SK-N-SH (cell line): ENCODE measurements at regions not wholly inside any gene's neighbourhood (a gene's known extent, or its start where the extent isn't known, plus 50 kb on each side); places are given as distances from the start of the nearest gene placed in this dataset.

Experiments
- CTCF ChIA-PET: fragments of 300-600, 350-600 bp; formaldehyde crosslinking; extraction: SDS; loops from one replicate; lab custom pipeline; 2021; lab: Yijun Ruan, JAX
- POLR2A ChIA-PET: fragments of 350-600 bp; sonication (Branson Sonifier 250); formaldehyde crosslinking; extraction: SDS; loops from one replicate; lab custom pipeline; 2020; ENCODE audit warnings: antibody characterized with exemption, inconsistent platforms; lab: Yijun Ruan, JAX
- DNase-seq: peaks from one replicate; pipeline ENCODE4 v3.0.0; 2012
- H2AFZ ChIP-seq: fragments of 200-600 bp; sonication (generic); 2 replicates; pipeline ENCODE4 v1.8.1; 2016; ENCODE audit warnings: antibody characterized with exemption, mild to moderate bottlenecking, low read depth
- H3F3A ChIP-seq: fragments of 200-600 bp; sonication (generic); replicated peaks from 2 replicates; pipeline ENCODE3; 2016; ENCODE audit warnings: antibody characterized with exemption, mild to moderate bottlenecking; ENCODE audit not compliant: insufficient read depth
- H3K27ac ChIP-seq, 2 experiments: fragments of 200-500 bp in 1 of 2; fragments of 200-600 bp in 1 of 2; sonication (Bioruptor generic) in 1 of 2; sonication (generic), shearing (Covaris generic) in 1 of 2; 2 replicates each; pipeline versions ENCODE4 v1.5.1 to v1.6.1; 2014 to 2016; ENCODE audit warnings: low read depth in 2 of 2, inconsistent platforms in 1 of 2, low read length in 1 of 2, mild to moderate bottlenecking in 1 of 2, mixed read lengths in 1 of 2
- H3K27me3 ChIP-seq: fragments of 200-600 bp; sonication (generic), shearing (Covaris generic); 2 replicates; pipeline ENCODE4 v1.6.1; 2016; ENCODE audit warnings: mixed run types; ENCODE audit not compliant: insufficient read depth
- H3K36me3 ChIP-seq, 2 experiments: fragments of 200-500 bp in 1 of 2; fragments of 200-600 bp in 1 of 2; sonication (Bioruptor generic) in 1 of 2; sonication (generic) in 1 of 2; replicated peaks in 1 of 2; 2 replicates each; pipeline versions ENCODE3 to v1.5.1; 2014 to 2016; ENCODE audit warnings: low read length in 1 of 2, mild to moderate bottlenecking in 1 of 2; ENCODE audit not compliant: insufficient read depth in 2 of 2, control insufficient read depth in 1 of 2
- H3K4me1 ChIP-seq, 2 experiments: fragments of 200-500 bp in 1 of 2; fragments of 200-600 bp in 1 of 2; sonication (Bioruptor generic) in 1 of 2; sonication (generic), shearing (Covaris generic) in 1 of 2; 2 replicates each; pipeline versions ENCODE4 v1.5.1 to v1.6.1; 2014 to 2016; ENCODE audit warnings: low read depth in 1 of 2, low read length in 1 of 2, mixed run types in 1 of 2; ENCODE audit not compliant: insufficient read depth in 2 of 2, control insufficient read depth in 1 of 2
- H3K4me2 ChIP-seq: fragments of 200-600 bp; sonication (generic), shearing (Covaris generic); 2 replicates; pipeline ENCODE4 v1.6.1; 2017; ENCODE audit warnings: mixed run types
- H3K4me3 ChIP-seq, 2 experiments: fragments of 200-500 bp in 1 of 2; fragments of 200-600 bp in 1 of 2; sonication (Bioruptor generic) in 1 of 2; sonication (generic), shearing (Covaris generic) in 1 of 2; 2 replicates each; pipeline versions ENCODE4 v1.5.1 to v1.8.1; 2014 to 2016; ENCODE audit warnings: low read depth in 2 of 2, inconsistent platforms in 1 of 2, low read length in 1 of 2, mild to moderate bottlenecking in 1 of 2, mixed read lengths in 1 of 2, moderate library complexity in 1 of 2
- H3K79me2 ChIP-seq: fragments of 200-600 bp; sonication (generic); 2 replicates; pipeline ENCODE4 v1.8.1; 2017; ENCODE audit warnings: mild to moderate bottlenecking; ENCODE audit not compliant: insufficient read depth
- H3K9ac ChIP-seq: fragments of 200-600 bp; sonication (generic); 2 replicates; pipeline ENCODE4 v1.6.1; 2017; ENCODE audit warnings: mixed run types
- H3K9me2 ChIP-seq: fragments of 200-600 bp; sonication (generic); 2 replicates; pipeline ENCODE4 v1.6.1; 2017; ENCODE audit warnings: mixed run types
- H3K9me3 ChIP-seq: fragments of 200-600 bp; sonication (generic); 2 replicates; pipeline ENCODE4 v1.6.1; 2017; ENCODE audit warnings: mixed run types, mild to moderate bottlenecking, moderate library complexity
- H4K20me1 ChIP-seq: fragments of 200-600 bp; sonication (generic); 2 replicates; pipeline ENCODE4 v1.6.1; 2017; ENCODE audit warnings: mild to moderate bottlenecking, mixed run types; ENCODE audit not compliant: insufficient read depth
- ELF1 ChIP-seq: IDR thresholded peaks from 2 replicates; pipeline ENCODE4 v1.4.0; 2012
- FOXJ3 ChIP-seq: sonication (generic); formaldehyde crosslinking; IDR thresholded peaks from 2 replicates; pipeline ENCODE4 v1.5.1; 2020; ENCODE audit warnings: mild to moderate bottlenecking, missing genetic modification reagents
- NRF1 ChIP-seq: IDR thresholded peaks from 2 replicates; pipeline ENCODE4 v1.6.1; 2012; ENCODE audit warnings: low read depth, mild to moderate bottlenecking, low read length
- POLR2AphosphoS5 ChIP-seq: IDR thresholded peaks from 2 replicates; pipeline ENCODE4 v1.6.1; 2012; ENCODE audit warnings: low read depth, low read length
- WGBS: methylation state at CpG from one replicate; pipeline ENCODE4 v1.1.6; 2017; ENCODE audit warnings: low lambda C conversion rate; 5-methylcytosine and 5-hydroxymethylcytosine counted together
- TF ChIP-seq, protein P1 (sequence below): fragments of 150-350 bp; IDR thresholded peaks from 2 replicates; pipeline ENCODE4 v1.6.1; 2017; ENCODE audit warnings: antibody characterized with exemption, low read length, low read depth, borderline replicate concordance
- TF ChIP-seq, protein P2 (sequence below): IDR thresholded peaks from 2 replicates; pipeline ENCODE4 v1.6.1; 2012; ENCODE audit warnings: mild to moderate bottlenecking, low read depth, low read length, moderate library complexity
- TF ChIP-seq, protein P3 (sequence below): IDR thresholded peaks from 2 replicates; pipeline ENCODE4; 2012

DNA sequence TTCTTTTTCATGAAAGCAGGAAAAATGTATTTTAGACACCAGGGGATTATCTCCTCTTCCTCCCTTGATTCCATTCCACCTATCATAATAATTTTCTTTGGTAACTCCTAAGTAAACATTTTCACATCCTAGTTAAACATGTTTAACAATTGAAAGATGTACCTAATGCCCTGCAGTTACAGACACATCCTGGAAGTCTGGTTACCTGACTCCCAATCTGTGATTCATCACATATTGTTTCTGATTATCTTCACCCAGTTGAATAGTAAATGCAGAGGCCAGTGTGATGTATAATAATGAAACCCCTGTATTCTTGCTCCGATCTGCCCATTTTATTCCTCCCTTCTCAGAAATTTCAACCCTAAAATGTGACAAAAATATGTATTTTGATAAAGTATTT is 1237.6 kb upstream of the LRRTM1 start:
- POLR2A ChIA-PET: no interaction called here

DNA sequence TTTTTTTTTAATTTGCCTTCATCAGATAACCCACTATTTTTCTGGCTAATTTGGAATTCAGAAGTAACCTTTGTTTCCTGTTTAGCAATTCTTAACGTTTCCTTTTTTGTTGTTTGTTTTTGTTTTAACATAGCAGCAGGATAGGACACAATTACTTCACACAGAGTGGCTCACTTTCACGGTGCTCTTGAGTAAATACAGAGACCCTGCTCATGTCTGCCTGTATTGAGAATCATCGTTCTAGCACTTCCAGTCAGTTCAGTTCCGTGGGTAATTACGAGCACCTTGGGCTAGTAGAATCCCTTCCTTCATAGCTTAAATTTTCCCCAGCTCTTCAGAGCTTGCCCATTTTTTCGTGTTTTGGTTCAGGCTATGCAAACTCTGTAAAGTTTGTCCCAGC is 1225.4 kb upstream of the LRRTM1 start:
- no peaks in the 10 kb centered on the region for H3K9me3 ChIP-seq
- DNase-seq: no peak
- H3K79me2 ChIP-seq: no peaks in the 10 kb centered on the region
- H3K36me3 ChIP-seq: no peaks in the 10 kb centered on the region
- no peak overlapping the region for H3K4me3 ChIP-seq
- no peaks in the 10 kb centered on the region for H3K27me3 ChIP-seq
- no peak overlapping the region for H3K27ac ChIP-seq
- H2AFZ ChIP-seq: no peak overlapping the region
- H3K9me2 ChIP-seq: no peaks in the 10 kb centered on the region
- WGBS: under 1% methylated on average over 6 of the region's 6 CpGs
- POLR2A ChIA-PET: no interaction called here
- no peaks in the 10 kb centered on the region for H4K20me1 ChIP-seq
- CTCF ChIA-PET: no interaction called here
- TF ChIP-seq, protein P1, sequence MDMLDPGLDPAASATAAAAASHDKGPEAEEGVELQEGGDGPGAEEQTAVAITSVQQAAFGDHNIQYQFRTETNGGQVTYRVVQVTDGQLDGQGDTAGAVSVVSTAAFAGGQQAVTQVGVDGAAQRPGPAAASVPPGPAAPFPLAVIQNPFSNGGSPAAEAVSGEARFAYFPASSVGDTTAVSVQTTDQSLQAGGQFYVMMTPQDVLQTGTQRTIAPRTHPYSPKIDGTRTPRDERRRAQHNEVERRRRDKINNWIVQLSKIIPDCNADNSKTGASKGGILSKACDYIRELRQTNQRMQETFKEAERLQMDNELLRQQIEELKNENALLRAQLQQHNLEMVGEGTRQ: no peak
- TF ChIP-seq NRF1 (no peak), ELF1 (no peak), FOXJ3 (CRISPR knock-in tag) (no peak)
- TF ChIP-seq, protein P2, sequence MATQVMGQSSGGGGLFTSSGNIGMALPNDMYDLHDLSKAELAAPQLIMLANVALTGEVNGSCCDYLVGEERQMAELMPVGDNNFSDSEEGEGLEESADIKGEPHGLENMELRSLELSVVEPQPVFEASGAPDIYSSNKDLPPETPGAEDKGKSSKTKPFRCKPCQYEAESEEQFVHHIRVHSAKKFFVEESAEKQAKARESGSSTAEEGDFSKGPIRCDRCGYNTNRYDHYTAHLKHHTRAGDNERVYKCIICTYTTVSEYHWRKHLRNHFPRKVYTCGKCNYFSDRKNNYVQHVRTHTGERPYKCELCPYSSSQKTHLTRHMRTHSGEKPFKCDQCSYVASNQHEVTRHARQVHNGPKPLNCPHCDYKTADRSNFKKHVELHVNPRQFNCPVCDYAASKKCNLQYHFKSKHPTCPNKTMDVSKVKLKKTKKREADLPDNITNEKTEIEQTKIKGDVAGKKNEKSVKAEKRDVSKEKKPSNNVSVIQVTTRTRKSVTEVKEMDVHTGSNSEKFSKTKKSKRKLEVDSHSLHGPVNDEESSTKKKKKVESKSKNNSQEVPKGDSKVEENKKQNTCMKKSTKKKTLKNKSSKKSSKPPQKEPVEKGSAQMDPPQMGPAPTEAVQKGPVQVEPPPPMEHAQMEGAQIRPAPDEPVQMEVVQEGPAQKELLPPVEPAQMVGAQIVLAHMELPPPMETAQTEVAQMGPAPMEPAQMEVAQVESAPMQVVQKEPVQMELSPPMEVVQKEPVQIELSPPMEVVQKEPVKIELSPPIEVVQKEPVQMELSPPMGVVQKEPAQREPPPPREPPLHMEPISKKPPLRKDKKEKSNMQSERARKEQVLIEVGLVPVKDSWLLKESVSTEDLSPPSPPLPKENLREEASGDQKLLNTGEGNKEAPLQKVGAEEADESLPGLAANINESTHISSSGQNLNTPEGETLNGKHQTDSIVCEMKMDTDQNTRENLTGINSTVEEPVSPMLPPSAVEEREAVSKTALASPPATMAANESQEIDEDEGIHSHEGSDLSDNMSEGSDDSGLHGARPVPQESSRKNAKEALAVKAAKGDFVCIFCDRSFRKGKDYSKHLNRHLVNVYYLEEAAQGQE: no peak
- no peaks in the 10 kb centered on the region for H3F3A ChIP-seq
- H3K4me2 ChIP-seq: no peak overlapping the region
- H3K4me1 ChIP-seq: no peaks in the 10 kb centered on the region
- no peak overlapping the region for H3K9ac ChIP-seq

More for the DNA sequence above, 1237.6 kb upstream of the LRRTM1 start:
- Histone ChIP-seq H3K9me2 (no peaks in the 10 kb centered on the region), H3K36me3 (no peaks in the 10 kb centered on the region), H2AFZ (no peak overlapping the region), H3K4me3 (no peak overlapping the region), H3K4me1 (no peaks in the 10 kb centered on the region), H3K9me3 (no peaks in the 10 kb centered on the region), H3K79me2 (no peaks in the 10 kb centered on the region), H4K20me1 (no peaks in the 10 kb centered on the region), H3K4me2 (no peak overlapping the region), H3K27me3 (no peaks in the 10 kb centered on the region), H3K9ac (no peak overlapping the region), H3F3A (no peaks in the 10 kb centered on the region), H3K27ac (no peak overlapping the region)
- CTCF ChIA-PET: no interaction called here
- TF ChIP-seq, protein P3, sequence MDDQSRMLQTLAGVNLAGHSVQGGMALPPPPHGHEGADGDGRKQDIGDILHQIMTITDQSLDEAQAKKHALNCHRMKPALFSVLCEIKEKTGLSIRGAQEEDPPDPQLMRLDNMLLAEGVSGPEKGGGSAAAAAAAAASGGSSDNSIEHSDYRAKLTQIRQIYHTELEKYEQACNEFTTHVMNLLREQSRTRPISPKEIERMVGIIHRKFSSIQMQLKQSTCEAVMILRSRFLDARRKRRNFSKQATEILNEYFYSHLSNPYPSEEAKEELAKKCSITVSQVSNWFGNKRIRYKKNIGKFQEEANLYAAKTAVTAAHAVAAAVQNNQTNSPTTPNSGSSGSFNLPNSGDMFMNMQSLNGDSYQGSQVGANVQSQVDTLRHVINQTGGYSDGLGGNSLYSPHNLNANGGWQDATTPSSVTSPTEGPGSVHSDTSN: no peak
- no peak for TF ChIP-seq POLR2AphosphoS5
- WGBS: 5% methylated on average over 1 of the region's 1 CpG
- DNase-seq: no peak
